ENCODE measurements at regions not wholly inside any gene's neighbourhood (a gene's known extent, or its start where the extent isn't known, plus 50 kb on each side); places are given as distances from the start of the nearest gene placed in this dataset.

DNA sequence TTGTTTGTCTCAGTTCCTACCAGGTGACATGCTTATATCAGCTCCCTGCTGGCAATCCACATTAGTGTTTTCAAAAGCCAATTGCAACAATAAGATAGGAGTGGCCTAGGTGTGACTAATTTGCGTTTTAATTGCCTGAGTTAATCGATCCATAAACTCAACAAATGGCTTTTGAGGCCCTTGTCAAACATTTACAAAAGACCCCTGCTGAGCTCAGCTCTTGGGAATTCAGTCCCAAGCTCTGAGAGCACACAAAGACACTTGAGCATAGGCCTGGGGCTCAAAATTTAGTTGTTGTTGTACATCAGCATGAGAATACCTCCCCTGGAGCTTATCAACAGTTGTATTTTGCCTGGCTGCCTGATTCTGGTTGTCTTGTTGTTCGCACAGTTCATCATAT is 1134.4 kb upstream of the TSPY4 start:
- DNase-seq: no peak

DNA sequence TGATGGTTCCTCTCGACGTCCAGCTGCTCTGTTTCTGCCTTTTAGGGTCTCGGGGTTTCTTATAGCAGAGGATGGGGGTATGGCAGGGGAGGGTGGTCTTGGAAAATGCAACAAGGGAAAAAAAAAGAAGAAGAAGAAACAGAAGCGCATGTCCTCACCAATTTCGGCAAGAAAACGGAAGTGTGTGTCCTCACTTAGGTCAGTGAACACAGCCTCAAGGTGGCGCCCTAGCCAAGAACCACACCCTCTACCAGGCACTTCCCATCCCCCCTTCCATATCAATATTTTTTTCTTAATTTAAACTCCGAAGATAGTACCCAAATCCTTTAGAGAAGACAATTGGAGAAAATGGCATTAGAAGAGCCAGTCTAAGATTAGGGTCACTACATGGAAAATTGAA is 1096.1 kb upstream of the TSPY4 start:
- DNase-seq: no peak

DNA sequence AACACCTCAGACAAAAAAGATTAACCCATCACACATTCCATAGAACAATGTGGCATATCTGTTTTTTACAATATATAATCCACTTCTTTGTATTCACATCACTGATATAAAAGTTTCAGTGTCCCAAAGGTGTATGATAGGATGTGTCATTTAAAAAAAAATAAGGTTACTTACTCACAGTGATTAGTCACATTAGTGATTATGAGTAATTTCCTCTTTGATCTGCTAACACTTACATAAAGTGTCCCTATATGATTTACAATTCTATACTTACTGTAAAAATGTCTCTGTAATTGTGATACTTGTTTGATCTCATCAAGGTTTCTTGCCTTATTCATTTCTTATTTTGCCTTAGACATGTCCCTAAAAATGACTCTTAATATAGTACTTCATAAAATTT is 1063.5 kb upstream of the TSPY4 start:
- DNase-seq: no peak

DNA sequence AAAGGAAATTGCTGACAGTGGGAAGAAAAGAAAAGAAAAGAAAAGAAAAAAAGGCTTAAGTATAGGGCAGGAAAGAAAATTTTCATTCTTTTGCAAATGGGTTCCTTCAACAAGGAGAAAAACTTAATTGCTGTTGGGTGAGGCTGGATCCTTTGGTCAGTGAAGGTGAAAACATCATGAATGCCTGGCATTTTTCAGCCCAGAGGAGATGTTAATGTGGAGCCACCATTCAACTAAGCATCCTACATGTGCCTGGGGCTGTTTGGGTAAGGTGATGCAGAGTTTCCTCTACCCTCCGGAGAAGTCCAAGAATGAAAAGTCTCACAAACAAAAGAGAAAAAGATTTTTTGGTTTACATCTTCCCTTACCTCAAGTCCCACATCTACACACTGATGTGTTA is 1032.2 kb upstream of the TSPY4 start:
- no peak for DNase-seq

DNA sequence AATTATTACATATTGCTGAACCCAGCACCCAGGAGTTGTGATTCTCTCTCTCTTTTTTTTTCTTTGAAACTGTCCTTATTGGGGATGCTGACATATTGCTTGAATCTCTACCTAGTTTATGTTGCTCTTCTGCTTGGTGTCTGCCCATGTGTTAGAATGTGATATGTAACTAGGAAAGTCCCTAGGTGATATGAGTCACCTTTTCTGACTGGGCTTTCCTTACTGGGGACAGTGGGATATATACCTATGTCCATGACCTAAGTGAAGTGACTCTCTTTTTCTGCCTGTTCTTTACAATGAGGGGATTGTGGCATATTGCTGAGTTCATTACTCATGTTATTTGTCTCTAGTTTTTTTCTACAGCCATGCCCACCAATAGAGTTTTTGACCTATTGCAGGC is 1013.2 kb upstream of the TSPY4 start:
- DNase-seq: no peak

DNA sequence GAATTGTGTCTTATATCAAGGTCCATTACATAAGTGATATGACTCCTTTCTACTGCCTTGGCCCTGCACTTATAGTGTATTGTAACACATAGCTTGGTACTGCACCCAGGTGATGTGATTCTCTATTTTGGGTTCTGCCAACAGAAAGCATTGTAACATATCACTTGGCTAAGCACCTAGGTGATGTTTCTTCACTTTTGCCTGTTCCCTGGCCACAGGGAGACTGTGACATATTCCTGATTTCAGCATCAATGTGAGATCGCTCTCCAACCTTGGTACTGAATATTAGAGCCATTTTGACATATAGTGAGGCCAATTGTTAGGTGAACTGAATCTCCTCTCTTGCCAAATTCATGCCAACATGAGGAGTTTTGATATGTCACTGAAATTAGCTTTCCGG is 1010.3 kb upstream of the TSPY4 start:
- DNase-seq: no peak

DNA sequence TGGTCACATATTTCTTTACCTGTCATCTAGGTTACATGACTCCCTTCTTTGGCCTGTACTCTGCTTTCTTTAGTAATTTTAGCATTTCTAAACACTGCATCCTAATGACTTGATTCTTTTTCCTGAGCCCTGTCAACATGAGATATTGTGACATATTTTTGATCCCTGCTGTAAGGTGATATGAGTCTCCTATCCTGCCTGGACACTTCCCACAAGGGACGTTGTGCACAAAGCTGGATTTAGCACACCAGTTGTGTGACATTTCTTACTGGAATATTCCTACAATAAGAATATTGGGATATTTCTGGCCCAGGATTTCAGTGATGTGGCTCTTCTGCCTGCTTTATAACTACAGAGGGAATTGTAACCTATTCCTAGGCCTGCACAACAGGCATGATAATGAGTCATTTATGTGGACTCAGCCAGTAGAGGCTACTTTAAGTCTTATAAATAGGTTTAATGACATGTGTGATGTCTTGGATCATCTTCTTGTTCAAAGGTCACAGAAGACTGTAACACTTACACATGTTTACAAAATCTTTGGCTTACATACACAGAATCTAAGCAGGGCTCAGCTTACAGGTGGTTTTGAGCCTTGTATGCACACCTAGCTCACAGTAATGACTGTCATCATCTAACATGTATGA is 1009.4 kb upstream of the TSPY4 start:
- DNase-seq: no peak

DNA sequence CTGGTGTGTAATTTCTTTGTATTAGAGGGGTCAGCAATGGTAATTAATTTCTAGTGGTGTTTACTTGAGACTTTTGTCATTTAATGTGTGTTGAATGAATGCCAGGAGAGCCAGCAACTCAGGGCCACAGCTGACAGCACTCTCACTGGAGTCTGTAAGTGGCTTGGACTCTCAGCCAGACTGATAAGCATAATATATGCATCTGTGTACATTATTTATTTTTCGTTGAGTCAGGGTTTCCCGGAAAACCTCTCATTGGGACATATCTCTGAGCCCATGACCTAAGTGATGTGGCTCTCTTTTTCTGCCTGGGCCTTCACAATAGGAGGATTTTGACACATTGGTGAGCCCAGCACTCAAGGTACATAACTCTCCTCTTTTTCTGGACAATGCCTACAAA is 1007.8 kb upstream of the TSPY4 start:
- no peak for DNase-seq

DNA sequence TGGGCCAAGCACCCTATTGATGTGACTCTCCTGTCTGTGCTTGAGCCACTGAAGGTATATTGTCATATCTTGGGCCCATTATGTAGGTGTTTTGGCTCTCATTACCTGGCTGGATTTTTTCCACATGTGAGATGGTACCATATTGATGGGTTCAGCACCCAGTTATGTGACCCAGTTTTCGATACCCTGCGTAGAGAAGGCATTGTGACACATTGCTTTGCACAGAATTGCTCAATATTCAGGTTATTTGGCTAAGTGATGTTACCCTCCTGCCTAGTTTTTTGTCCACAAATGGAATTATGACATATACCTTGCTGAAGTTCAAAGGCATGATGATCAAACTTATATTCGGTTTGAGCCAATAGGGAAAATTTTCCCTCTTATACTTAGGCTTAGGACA is 1007.3 kb upstream of the TSPY4 start:
- DNase-seq: no peak

DNA sequence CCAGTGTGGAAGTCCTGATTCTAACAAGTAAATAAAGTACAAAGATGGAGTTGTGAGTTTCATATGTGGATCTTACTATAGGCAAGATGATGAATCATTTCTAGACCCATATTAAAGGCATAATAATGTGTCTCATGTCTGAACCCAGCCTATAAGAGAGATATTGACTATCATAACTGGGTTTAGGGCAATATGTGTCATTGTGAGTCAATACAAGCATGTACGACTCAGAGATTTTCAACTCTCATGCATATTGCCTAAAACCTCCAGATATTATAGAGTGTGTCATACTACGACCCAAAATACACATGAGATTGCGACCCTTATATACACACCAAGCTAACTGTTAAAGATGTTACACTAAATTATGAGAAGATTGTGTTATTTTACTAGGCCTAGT is 1003.9 kb upstream of the TSPY4 start:
- DNase-seq: no peak

DNA sequence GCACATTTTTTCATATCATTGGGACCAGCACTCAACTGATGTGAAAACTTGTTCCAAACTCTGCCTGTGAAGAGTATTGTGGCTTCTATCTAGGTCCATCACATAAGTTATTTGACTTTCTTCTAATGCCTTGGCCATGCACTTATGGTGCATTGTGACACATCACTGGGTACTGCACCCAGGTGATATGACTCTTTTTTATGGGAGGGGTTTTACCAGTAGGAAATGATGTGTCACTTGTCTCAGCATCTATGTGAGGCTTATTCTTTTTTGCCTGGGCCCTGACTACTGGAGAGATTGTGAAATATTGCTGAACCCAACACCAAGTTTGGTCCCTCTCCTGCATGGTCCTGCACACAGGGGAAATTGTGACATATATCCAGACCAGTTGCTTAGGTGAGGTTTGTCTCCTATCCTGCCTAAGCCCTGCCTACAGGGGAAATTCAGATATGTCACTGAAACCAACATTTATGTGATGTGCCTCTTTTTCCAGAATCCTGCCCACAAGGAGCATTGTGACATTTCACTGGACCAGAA is 1001.9 kb upstream of the TSPY4 start:
- DNase-seq: no peak

DNA sequence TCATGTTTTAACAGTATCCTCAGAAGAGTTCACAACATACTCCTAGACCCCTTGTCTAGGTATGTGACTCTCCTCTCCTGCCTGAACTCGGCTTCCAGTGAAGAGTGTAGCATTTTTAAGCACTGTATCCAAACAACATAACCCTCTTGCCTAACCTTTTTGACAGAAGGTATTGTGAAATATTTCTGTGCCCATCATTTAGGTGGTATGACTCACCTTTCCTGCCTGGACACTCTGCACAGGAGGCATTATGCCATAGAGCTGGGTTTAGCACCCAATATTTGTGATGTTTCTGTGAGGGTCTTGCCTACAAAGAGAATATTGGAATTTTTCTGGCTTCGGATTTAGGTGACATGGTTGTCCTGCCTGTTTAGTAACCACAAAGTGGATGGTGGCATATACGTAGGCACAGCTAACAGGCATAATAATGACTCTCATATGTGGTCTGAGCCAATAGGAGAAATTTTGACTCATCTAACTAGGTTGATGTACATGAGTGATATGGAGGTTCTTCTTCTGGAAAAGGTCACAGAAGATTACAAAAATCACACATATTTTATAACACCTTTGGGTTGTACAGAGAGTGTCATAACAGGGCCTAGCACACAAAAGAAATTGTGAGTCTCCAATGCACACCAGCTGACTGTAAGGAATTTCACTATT is 1001.0 kb upstream of the TSPY4 start:
- no peak for DNase-seq

DNA sequence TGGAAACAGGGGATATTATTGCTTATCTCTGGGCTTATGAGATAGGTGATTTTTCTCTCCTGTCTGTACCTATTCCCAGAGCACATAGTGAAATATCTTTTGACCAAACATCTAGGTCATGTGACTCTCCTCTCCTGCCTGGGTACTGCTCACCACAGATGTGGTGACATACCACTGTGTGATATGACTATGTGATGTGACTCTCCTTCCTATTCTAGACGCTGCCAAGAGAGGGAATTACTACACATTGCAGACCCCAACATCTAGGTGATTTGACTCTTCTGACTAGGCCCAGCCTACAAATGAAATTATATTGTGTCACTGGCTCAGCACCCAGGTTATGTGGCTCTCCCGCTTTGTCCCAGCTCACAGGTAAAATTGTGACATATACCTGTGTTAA is 996.3 kb upstream of the TSPY4 start:
- no peak for DNase-seq

DNA sequence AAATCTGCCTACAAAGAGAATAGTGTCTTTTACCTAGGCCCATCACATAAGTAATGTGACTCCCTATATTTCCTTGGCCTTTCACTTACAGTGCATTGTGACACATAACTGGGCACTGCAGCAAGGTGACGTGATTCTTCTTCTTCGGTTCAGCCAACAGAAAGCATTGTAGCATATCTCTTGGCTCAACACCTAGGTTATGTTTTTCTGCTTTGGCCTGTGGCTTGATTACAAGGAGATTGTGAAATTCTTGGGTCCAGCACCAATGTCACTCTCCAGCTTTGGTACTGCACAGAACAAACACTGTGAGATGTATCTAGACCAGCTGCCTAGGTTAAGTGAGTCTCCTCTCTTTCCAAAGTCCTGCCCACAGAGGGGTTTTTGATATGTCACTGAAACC is 995.1 kb upstream of the TSPY4 start:
- DNase-seq: no peak

DNA sequence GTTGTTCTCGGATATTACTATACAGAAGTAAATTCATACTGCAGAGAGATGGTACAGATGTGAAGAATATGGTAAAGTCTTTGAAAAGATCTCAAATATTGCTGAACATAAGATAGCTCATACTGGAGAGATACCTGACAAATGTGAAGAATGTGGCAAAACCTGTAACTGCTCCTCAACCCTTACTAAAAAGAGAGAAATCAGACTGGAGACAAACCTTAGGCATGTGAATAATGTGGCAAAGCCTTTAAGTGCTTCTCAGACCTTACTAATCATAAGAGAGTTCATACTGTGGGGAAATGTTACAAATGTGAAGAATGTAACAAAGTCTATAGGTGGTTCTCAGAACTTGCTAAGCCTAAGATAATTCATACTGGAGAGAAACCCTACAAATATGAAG is 986.0 kb upstream of the TSPY4 start:
- no peak for DNase-seq

DNA sequence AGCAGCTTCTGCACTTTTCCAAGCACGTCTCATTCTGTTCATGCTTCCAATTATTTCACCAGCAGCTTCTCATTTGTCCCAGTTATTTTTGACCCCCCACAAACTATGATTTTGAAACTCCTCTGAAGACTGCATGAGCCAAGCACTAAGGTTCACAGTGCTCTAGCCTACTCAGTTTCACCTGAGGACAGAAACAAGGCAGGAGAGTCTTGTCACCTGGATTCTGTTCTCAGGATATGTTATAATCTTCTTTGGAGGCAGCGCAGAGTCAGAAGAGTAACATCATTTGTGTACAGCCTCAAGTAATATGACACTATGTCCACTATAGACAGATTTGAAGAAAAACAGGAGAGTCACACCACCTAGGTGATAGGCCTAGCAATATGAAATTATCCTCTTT is 985.1 kb upstream of the TSPY4 start:
- DNase-seq: no peak

DNA sequence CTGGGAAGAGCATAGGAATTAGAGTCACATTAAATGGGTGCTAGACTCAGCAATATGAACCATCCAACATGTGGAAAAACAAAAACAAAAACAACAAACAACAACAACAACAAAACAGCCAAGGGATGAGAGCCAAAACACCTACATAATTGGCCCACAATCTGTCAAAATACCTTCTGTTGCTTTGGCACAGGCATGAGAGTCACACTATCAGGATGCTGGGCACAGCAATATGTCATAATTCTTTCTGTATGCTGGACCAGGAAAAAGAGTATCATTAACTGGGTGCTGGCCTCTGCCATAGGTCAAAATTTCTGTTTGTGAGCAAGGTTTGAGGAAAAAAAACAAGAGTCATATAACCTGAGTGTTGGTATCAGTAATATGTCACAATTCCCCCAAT is 979.1 kb upstream of the TSPY4 start:
- no peak for DNase-seq

DNA sequence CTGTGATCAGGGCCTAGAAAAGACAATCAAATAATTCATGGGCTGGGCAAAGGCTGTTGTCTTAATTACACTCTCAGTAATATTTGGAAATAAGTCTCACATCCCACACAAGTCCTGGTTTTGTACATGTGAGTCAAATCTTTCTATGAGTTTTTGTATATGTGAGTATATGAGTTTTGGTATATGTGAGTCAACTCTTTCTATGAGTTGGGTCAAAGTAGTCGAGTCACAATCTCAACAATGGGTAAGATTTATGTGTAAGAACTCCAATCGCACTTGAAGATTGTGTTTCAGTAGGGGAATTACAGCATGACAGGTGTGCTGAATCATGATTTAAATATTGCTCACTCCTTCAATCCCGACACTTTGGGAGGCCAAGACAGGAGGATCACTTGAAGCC is 975.5 kb upstream of the TSPY4 start:
- no peak for DNase-seq

DNA sequence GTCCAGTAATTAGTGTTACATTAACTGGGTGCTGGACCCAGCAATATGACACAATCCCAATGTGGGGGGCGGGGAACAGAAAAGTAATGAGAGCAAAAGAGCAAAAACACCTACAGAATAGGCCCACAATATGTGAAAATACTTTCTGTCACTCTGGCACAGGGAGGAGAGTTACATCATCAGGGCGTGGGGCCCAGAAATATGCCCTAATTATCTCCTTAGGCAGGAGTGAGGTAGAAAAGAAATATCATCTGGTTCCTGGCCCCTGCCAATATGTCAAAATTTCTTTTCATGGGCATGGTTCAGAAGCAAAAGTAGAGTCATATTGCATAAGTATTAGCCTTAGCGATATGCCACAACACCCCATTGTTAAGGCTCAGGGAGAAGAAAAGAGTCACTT is 959.8 kb upstream of the TSPY4 start:
- no peak for DNase-seq

DNA sequence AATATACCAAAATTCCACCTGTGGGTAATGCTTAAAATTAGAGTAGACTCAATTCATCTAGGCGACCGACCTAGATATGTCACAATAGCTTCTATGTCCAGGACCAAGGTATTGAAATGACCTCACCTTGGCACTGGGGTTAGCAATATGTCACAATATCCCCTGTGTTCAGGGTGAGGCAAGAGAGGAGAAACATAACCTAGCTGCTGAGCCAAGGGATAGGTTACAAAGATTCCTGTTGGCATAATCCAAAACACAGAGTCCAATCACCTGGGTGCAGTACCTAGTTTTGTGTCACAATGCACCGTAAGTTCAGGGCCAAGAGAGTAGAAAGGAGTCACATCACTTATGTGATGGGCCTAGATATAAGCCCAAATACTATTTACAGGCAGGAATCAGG is 957.5 kb upstream of the TSPY4 start:
- no peak for DNase-seq

DNA sequence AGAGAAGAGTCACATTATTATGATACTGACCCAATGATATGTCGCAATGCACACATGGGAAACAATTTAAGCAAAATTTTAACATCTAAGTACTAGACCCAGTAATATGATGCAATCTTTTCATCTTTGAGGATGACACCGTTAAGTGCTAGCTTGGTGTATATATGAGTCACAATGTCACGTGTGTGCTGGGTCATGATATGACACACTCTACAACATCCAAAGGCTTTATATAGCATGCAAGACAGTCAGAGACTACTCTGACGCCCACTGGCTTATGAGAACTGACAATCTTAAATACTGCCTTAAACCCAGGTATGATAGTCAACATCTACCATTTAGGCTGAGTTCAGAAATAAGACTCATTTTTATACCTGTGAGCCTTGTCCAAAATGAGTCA is 955.8 kb upstream of the TSPY4 start:
- DNase-seq: no peak

DNA sequence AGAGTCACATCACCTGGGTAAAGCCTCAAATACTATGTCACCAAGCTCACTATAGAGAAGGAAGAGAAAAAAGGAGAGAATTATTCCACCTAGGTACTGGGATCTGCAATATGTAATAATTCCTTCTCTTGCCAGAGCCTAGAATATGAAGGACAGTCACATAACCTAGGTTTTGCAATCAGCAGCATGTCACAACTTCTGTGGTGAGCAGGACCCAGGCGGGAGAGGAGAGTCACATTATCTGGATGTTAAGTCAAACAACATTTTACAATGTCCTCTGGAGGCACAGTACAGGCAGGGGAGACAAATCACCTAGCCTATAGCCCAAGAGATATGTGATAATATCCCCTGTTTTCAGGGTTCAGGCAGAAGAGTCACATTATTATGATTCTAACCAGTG is 951.2 kb upstream of the TSPY4 start:
- no peak for DNase-seq

DNA sequence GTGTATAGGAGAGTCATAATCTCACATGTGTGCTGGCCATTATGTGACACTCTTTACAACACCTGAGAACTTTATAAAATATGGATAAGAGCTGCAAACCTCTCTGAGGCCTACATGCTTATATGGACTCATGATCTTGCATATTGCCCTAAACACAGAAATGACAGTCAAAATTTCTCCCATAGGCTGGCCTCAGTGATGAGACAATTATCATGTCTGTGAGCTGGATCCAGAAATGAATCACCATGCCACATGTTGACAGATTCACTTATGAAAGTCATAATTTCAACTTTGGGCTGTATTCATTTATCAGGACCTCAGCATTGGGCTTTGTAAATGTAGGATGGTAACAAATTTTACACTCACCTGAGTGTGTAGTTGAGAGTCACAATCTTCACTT is 948.8 kb upstream of the TSPY4 start:
- DNase-seq: no peak

DNA sequence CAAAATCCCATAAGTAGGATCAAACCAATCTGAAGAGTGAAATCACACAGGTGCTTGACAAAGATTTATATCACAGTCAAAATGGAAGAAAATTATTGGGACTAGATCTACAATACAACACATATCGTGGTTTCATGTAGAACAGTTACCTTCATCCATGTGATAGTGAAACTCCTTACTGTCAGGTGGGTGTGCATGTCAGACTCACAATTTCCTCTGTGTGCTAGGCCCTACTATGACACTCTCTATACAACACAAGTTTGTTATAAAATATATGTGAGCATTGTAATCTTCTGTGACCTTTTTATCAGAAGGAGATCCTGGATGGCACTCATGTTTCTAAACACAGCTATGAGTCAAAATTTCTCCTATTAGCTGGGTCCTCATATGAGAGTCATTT is 947.0 kb upstream of the TSPY4 start:
- DNase-seq: no peak

DNA sequence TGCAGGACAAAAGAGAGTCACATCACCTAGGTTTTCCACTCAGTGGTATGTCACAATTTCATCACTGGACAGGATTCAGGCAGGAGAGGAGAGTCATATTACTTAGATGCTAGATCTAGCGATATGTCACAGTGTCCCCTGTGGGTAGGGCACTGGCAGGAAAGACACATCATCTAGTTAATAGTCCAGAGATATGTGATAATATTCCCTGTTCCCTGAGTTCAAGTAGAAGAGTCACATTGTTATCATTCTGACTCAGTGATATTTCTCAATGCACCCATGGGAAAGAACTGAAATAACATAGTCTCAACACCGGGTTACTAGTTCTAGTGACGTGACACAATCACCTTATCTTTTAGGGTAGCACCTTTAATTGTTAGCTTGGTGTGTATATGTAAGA is 944.0 kb upstream of the TSPY4 start:
- DNase-seq: no peak
